HG02623 (cell line): ENCODE measurements at regions not wholly inside any gene's neighbourhood (a gene's known extent, or its start where the extent isn't known, plus 50 kb on each side); places are given as distances from the start of the nearest gene placed in this dataset.
"Not testable (repeated sequence)": the region's sequence is repeated elsewhere in the genome, so short reads cannot be mapped to it uniquely, and the experiment has no call there.

Experiments
- ATAC-seq: cut with Tn5 transposase; IDR thresholded peaks from one replicate; pipeline ENCODE4 v1.9.1; 2021; ENCODE audit warnings: moderate library complexity; ENCODE audit not compliant: unreplicated experiment

DNA sequence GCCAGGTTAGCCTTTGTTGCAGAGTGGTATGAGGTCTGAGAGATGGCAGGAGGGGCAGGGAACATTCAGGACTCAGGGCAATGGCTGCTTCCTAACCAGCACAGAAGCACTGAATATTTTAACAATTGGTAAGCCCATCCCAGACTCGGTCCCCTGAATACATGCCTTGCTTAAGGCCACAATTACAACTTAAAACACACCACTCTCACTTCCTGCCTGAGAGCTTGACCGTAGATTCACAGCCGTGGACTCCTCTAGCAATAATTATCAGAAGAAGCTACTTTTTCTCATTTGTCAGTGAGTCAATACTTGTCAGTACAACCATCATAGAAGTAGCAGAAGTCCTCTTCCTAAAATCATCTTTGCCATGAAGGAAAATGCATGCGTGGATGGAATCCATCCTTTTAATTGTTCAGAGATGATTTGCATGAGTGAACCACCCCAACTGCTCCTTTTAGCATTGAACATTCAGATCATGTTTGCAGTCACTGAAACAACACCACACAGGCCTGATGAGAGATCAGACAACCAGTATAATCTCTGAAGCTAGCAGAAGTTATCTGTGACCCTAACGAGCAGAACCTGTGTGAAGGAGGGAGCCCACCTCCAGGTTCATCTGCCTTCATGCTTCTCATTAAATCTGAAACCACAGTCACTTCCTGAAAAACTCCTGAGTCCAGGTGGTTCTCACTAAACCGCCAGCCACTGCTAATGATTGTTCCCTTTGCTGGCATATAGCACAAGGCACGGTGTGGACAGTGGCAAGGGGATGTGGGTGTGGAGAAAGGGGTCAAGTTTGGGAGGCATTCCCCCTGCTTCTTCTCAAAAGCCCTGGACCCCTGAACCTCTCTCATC lies 333.9 kb upstream of the CNR1 start:
- peak; percentile 62 for ATAC-seq

DNA sequence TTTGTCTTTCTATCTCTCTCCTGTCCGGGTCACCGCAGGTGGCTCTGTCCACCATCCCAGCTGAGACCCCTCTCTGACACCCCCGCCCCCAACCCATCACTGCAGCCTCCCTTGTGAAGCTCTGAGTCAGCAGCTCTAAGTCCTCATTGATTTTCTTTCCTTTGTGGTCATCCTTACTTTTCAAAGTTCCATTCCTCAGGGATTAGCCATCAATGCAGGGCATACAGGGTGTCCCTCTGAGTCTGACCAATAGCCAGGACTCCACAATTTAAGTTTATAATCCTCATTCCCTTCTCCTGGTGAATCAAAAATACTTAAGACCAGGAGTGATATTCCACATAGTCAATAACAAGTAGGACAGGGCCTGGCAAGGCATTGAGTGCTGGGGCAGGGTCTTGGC lies 333.3 kb upstream of the CNR1 start:
- ATAC-seq = no peak

DNA sequence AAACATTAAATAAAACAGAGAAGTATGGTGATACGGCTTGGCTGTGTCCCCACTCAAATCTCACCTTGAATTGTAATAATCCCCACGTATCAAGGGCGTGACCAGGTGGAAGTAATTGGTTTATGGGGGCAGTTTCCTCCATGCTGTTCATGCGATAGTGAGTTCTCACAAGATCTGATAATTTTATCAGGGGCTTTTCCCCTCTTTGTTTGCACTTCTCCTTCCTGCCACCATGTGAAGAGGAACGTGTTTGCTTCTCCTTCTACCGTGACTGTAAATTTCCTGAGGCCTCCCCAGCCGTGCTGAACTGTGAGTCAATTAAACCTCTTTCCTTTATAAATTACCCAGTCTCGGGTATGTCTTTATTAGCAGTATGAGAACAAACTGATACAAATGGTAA lies 331.3 kb upstream of the CNR1 start:
- not testable (repeated sequence) for ATAC-seq

DNA sequence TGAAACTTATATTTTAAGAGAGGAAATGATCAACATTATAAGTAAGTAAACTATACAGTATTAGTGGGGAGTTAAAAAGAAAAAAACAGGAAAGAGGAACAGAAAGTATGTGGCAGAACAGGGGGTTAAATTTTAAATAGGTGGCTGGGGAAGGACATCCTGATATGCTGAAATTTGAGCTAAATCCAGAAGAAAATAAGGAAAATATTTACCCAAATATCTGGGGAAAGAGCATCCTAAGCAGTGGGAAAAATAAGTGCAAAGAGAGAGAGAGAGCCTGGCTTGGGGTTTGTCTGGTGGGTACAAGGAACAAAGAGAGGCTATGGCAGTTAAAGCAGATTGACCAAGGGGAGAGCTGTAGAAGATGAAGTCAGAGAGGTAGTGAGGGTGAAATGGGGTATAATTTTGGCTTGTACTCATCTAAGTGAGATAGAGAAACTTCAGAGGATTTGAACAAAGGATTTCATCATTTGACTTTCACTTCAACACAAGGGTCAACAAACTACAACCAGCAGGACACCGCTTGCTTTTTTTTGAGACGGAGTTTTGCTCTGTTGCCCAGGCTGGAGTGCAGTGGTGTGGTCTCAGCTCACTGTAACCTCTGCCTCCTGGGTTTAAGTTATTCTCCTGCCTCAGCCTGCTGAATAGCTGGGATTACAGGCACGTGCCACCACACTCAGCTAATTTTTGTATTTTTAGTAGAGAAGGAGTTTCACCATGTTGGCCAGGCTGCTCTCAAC lies 328.4 kb upstream of the CNR1 start:
- peak; percentile 63 for ATAC-seq

- peak; percentile 48 for ATAC-seq
Measured at GRCh38 chr6:88493717-88494116, 327.6 kb upstream of the CNR1 start.

DNA sequence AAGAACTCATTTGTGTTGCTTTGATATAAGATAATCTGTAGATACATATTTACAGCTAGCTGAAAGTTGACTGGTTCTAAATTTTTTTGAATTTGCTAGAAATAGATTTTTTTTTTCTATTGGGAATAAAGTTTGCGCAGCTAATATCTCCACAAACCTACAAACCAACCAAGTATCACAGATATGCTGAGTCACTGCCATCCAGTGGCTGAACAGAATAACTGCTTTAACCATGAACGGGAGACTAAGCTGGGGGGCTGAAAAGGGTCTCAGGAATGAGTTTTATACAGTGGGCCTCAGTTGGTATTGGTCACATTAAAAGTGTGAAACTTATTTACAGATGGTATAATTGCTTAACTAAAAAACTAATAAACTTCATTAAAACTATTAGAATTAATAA lies 326.7 kb upstream of the CNR1 start:
- ATAC-seq = no peak

- no peak for ATAC-seq
Measured at GRCh38 chr6:88492241-88492640, 326.1 kb upstream of the CNR1 start.

GRCh38 chr6:88491266-88491880 lies 325.2 kb upstream of the CNR1 start:
- no peak for ATAC-seq

DNA sequence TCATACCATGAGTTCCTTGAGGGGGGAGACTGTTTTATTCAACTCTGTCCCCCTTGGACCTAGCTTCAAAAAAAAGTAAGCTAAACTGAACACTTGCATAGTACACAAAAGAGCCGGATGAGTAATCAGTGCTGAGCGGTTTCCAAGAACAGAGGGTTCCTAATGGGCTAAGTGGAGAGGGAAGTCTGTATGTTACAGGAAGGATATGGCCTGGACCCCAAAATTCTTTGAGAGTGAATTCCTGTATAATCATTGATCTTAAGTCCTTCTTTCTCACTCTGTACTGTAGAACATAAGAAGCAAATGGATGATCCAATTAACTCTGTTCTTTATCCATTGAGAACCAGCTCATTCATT lies 324.7 kb upstream of the CNR1 start:
- ATAC-seq = no peak

DNA sequence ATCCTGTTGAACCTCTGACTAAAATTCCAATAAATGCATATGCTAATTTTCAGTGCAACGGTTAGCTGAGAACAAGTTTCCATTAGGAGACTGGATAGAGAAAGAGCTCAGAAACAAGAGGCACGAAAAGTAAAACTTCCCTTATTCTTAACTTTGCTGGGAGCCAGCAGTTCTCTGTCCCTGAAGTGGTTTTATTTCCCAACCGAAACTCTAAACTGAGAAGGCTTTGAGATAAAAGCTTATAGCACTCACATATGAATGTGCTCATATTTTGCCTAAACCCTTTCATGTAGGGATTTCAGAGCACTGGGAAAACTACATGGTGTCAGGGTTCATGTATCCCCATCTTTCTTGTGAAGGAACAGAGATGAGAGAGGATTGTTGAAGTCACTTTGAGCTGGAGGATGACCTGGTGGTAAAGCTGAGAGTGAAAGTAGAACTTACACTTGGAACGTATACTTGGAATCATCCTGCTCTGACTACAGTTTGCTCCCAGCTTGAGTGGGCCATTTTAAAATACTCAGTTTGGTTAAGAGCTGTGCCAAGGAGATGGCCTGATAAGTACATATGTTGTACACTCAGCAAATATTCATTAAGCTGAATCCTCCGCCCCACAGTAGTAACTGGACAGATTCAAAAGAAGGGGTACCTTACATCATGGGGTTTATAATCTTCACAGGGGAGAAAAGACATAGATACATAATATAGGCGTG lies 324.2 kb upstream of the CNR1 start:
- ATAC-seq = no peak

GRCh38 chr6:88483424-88483823 lies 317.3 kb upstream of the CNR1 start:
- no peak for ATAC-seq

DNA sequence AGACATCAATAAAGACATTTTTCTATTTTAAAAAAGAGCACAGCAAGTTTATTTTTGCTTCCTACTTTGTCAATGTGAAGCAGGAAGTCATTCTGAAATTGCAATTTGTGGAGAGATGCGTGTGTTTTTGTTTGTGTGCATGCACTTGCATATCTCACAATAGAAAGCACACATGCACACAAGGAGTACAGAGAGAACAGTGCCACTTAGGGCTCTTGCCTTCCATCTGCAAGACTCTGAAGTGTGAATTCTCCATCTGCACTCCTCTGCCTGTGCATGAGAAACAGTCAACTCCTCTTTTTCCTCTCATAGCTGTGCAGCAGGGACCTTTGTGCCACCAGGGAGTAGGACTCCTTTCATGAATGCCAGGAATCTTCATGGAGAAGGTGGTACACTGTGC lies 316.3 kb upstream of the CNR1 start:
- ATAC-seq = no peak

DNA sequence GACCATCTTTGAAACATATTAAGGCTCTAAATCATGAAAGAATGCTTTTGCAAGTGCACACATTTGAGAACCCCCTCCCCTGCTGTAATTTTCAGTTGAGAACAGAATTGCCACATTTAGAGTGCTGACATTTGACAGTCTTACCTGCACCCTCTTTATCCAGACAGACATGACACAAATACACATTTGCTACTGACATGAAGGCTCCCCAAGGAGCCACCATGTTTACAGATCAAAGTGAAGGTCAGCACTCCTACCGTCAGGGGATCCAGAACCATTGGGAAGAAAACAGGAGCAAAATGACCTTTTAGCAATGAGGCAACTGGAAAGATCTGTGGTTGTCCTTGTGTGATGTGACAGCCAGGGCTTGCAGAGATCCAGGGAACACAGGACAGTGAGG lies 315.4 kb upstream of the CNR1 start:
- no peak for ATAC-seq

DNA sequence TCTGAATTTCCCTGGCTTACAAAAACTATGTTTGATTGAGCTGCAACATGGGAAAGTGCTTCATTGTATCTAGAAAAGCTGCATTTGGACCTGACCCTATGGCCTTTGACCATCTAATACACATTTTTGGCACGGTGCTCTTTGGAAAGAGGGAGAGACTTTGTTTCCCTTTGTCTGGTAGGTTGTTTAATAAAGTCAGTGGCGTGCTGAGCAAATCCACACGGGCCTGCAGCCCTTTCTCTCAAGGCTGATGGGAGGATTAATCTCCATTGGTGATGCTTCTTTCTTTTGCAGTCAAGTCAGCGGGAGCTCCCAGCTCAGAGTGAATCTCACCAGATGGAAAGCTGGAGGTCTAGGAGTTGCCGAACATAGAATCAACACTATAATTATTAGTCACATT lies 314.7 kb upstream of the CNR1 start:
- no peak for ATAC-seq

DNA sequence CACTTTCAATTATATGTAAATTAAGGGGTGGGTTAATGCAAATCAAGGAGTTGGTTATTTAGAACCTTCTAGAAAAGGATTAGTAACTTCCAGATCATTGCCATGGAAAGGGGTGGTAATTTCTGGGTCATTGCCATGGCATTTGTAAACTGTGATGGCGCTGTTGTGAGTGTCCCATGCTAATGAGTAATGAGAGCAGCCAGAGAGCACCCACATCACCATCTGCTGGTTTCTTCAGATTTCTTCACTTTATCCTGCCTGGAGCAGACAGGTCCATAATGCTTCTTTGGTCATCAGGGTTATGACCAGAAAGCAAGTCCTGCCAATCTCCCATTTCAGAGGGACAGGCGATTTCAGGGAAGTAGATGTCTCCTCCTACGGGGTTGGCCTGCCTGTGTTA lies 311.3 kb upstream of the CNR1 start:
- no peak for ATAC-seq

DNA sequence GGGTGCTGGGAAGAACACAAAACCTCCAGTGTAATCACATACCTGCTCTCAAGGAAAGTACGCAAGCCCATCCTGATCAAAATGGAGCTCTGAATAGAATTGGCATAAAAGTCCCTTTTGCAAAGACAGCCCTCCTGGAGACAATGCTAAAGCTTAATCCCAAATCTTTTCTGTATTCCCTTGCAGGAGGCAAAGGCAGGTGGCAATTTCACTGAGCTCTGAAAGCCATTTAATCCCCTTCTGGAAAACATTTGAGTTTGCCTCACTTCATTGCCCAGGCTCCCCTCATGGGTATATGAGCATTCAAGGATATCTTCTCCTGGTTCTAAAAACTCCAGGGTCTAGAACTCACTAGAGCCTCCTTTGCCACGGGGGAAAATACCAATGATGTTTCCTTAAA lies 310.2 kb upstream of the CNR1 start:
- no peak for ATAC-seq

DNA sequence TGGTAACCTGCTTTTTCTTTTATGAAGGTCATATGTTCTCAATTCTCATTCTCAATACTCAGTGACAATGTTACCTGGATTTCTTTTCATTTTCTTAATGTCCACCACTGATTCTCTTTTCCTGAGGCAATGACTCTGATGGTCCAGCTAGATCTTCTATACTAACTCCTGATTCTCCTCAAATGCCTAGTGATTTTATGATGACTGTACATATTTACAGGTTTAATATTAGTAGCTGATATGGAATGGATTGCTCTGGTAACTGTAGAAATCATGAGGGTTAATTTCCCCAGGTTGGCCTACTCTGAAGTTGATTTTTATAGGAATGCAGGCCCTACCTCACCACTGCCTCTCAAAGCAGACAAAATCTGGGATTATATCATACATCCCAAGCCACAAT lies 308.6 kb upstream of the CNR1 start:
- no peak for ATAC-seq

DNA sequence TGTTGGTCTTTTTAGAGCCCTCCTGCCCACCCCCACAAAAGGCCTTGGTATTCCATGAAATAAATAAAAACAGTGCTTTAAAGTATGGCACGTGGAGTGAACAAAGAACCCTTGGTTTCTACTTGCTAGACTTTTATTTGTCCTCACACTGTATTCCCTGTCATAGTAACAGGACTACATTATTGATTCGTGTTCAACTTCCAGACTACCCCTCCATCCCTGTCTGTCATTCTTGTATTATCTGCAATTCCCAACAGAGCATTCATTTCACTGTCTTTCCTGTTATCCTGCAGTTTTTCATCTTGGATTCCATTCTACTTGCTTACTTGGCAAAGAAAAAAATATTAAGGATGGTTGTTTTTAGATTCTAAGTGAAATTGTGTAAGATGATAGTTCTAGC lies 307.4 kb upstream of the CNR1 start:
- ATAC-seq = no peak

DNA sequence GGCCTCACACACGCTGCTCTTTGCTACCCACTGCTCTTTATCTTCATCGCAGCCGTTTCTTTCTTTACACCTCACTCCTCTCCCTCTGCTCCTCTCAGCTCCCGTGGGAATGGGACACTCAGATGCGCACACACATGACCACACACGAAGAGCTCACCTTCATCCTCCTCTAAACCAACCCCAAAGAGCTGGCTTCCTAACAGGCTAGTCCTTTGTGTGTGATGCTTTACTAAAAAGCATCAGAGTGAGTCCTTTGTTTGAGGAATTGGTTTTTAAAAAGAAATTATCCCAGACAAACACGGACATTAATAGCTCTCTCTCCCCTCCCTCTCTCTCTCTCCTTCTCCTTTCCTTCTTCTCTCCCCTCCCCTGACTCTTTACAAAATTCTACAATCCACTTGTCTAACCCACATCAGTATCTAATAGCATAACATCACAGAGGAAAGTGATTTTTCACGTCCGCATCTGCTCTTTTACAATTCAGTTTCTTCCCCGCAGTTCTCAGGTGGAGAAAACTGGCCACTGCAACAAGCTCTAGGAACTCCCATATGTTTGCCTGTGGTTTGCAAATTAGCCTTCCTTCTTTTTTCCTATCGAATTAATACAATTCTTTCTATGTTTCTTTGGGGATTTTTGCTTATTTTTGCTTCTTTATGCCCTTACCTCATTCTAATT lies 306.8 kb upstream of the CNR1 start:
- ATAC-seq = no peak

DNA sequence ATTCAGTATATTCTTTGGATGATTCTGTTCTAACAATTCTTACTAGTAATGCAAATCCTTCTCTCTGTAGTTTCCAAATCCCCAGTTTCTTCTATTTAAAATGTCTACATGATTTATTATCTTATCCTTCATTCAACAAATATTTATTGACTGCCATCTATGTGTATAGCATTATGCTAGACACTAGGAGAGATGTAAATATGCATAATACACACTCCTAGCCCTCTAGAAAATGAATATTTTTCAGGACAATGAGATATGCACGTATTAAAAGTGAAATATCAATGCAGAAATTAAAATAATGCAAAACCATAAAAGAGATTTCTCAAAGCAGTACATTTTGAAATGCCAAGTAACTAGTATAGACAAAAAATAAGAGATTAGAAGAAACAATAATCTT lies 293.5 kb upstream of the CNR1 start:
- ATAC-seq = no peak

DNA sequence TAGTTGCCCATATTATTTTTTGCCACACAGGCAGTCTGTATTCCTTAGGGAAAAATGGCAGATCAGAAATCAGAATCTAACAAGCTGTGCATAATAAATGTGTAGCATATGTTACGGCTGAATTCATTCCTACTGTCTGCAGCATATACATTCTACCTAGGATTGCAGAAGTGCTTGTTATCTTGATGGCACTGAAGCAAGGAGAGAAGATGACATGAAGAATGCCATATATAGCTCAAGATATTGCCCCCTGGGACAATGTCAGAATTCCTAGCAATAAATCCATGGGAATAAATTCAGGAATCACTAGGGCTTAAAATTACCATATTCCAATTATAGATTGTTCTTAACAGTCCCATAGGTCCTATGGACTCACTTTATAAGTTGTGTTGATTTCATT lies 293.0 kb upstream of the CNR1 start:
- no peak for ATAC-seq
